SK-N-MC (cell line): ENCODE measurements at regions not wholly inside any gene's neighbourhood (a gene's known extent, or its start where the extent isn't known, plus 50 kb on each side); places are given as distances from the start of the nearest gene placed in this dataset.

ENCODE experiments used
- EZH2 ChIP-seq: fragments of 200-600 bp; sonication (generic); IDR thresholded peaks from one replicate; pipeline ENCODE4 v1.6.1; 2017; ENCODE audit warnings: antibody characterized with exemption
- POLR2AphosphoS5 ChIP-seq: IDR thresholded peaks from 2 replicates; pipeline ENCODE4 v1.6.1; 2012; ENCODE audit warnings: mild to moderate bottlenecking, low read depth, low read length, borderline replicate concordance

- TF ChIP-seq POLR2AphosphoS5 (no peak), EZH2 (no peak)
Measured at GRCh38 chr12:102757882-102758226, 159.2 kb downstream of the PAH start.
